ENCODE measurements at regions not wholly inside any gene's neighbourhood (a gene's known extent, or its start where the extent isn't known, plus 50 kb on each side); places are given as distances from the start of the nearest gene placed in this dataset.

- Histone ChIP-seq H3K36me3 (ENCODE audit: low read depth) (no peaks in the 10 kb centered on the region), H3K4me2 (no peak overlapping the region), H3K27me3 (ENCODE audit: insufficient read depth, low read depth) (no peaks in the 10 kb centered on the region), H3K27ac (no peak overlapping the region), H3K9me2 (ENCODE audit: insufficient read depth) (no peaks in the 10 kb centered on the region), H3K4me1 (replicated peaks; ENCODE audit: insufficient read depth) (no peaks in the 10 kb centered on the region), H3K9me3 (ENCODE audit: insufficient read depth, low read depth) (no peaks in the 10 kb centered on the region), H2AFZ (no peak overlapping the region), H3K79me2 (ENCODE audit: low read depth) (no peaks in the 10 kb centered on the region), H4K20me1 (ENCODE audit: insufficient read depth) (no peaks in the 10 kb centered on the region), H3F3A (ENCODE audit: insufficient read depth, low read depth) (no peaks in the 10 kb centered on the region), H3K4me3 (no peak overlapping the region)
- intact Hi-C loops (cut with micrococcal nuclease; ENCODE audit: unreplicated experiment) = no loop called here
- BruUV-seq (replicated peaks) = no TSS peak
- ChIA-PET POLR2A (ENCODE audit: unreplicated experiment) (no interaction called here), CTCF (no interaction called here)
- no peak for TF ChIP-seq EZH2 (IDR thresholded peaks at IDR 0.05; ENCODE audit: low read depth)
- TF ChIP-seq CTCF (conservative IDR thresholded peaks at IDR 0.05) = no peak
- DNase-seq = no peak
Measured at GRCh38 chr2:153235516-153235915, 243.0 kb downstream of the RPRM start.

- ChIA-PET POLR2A (ENCODE audit: unreplicated experiment) (no interaction called here), CTCF (no interaction called here)
- Histone ChIP-seq H3K4me2 (no peak overlapping the region), H3K9me3 (ENCODE audit: insufficient read depth, low read depth) (no peaks in the 10 kb centered on the region), H3K4me3 (no peak overlapping the region), H3K9me2 (ENCODE audit: insufficient read depth) (no peaks in the 10 kb centered on the region), H3K79me2 (ENCODE audit: low read depth) (no peaks in the 10 kb centered on the region), H3F3A (ENCODE audit: insufficient read depth, low read depth) (no peaks in the 10 kb centered on the region), H3K36me3 (ENCODE audit: low read depth) (no peaks in the 10 kb centered on the region), H3K27me3 (ENCODE audit: insufficient read depth, low read depth) (no peaks in the 10 kb centered on the region), H3K27ac (no peak overlapping the region), H2AFZ (no peak overlapping the region), H3K4me1 (replicated peaks; ENCODE audit: insufficient read depth) (no peaks in the 10 kb centered on the region), H4K20me1 (ENCODE audit: insufficient read depth) (no peaks in the 10 kb centered on the region)
- BruUV-seq (replicated peaks) = no TSS peak
- peak; percentile 8 to 39 for DNase-seq
- TF ChIP-seq EZH2 (IDR thresholded peaks at IDR 0.05; ENCODE audit: low read depth) = no peak
- TF ChIP-seq CTCF (conservative IDR thresholded peaks at IDR 0.05) = no peak
- intact Hi-C loops (cut with micrococcal nuclease; ENCODE audit: unreplicated experiment) = no loop called here
Measured at GRCh38 chr2:153232464-153232863, 246.1 kb downstream of the RPRM start.

- no TSS peak for BruUV-seq (replicated peaks)
- no peaks in the 10 kb centered on the region for H3F3A ChIP-seq (ENCODE audit: insufficient read depth, low read depth)
- no peak overlapping the region for H3K27ac ChIP-seq
- intact Hi-C loops (cut with micrococcal nuclease; ENCODE audit: unreplicated experiment) = no loop called here
- POLR2A ChIA-PET (ENCODE audit: unreplicated experiment) = no interaction called here
- H3K9me2 ChIP-seq (ENCODE audit: insufficient read depth) = no peaks in the 10 kb centered on the region
- no peak overlapping the region for H3K4me3 ChIP-seq
- H3K79me2 ChIP-seq (ENCODE audit: low read depth) = no peaks in the 10 kb centered on the region
- H3K36me3 ChIP-seq (ENCODE audit: low read depth) = no peaks in the 10 kb centered on the region
- no peak for DNase-seq
- no peaks in the 10 kb centered on the region for H3K27me3 ChIP-seq (ENCODE audit: insufficient read depth, low read depth)
- no peak for TF ChIP-seq CTCF (conservative IDR thresholded peaks at IDR 0.05)
- no peak for TF ChIP-seq EZH2 (IDR thresholded peaks at IDR 0.05; ENCODE audit: low read depth)
- no peaks in the 10 kb centered on the region for H3K4me1 ChIP-seq (replicated peaks; ENCODE audit: insufficient read depth)
- no peak overlapping the region for H2AFZ ChIP-seq
- CTCF ChIA-PET = no interaction called here
- H3K4me2 ChIP-seq = no peak overlapping the region
- H4K20me1 ChIP-seq (ENCODE audit: insufficient read depth) = no peaks in the 10 kb centered on the region
- no peaks in the 10 kb centered on the region for H3K9me3 ChIP-seq (ENCODE audit: insufficient read depth, low read depth)
Measured at GRCh38 chr2:153230977-153231376, 247.6 kb downstream of the RPRM start.
